Thoracic aorta (tissue), 2 donors: ENCODE measurements at regions not wholly inside any gene's neighbourhood (a gene's known extent, or its start where the extent isn't known, plus 50 kb on each side); places are given as distances from the start of the nearest gene placed in this dataset.

Experiments
- ATAC-seq: fragments of 150-250 bp; one replicate; pipeline ENCODE4 v1.8.0; 2017; ENCODE audit warnings: low read depth; ENCODE audit not compliant: insufficient number of reproducible peaks, low FRiP score
- DNase-seq: peaks from one replicate; pipeline ENCODE4 v3.0.0-alpha.2; 2020; ENCODE audit warnings: low spot score
- H3K27ac ChIP-seq, 2 donors: fragments of 200-600 bp; sonication (generic); 1 replicate in 1 of 2; 2 replicates in 1 of 2; pipeline ENCODE4 v1.5.1; 2016; ENCODE audit warnings: mild to moderate bottlenecking in 2 of 2, moderate library complexity in 2 of 2
- H3K27me3 ChIP-seq: fragments of 200-600 bp; sonication (generic); replicated peaks from 2 replicates; pipeline ENCODE4 v1.6.0; 2016; ENCODE audit warnings: mild to moderate bottlenecking; ENCODE audit not compliant: insufficient read depth
- H3K36me3 ChIP-seq: fragments of 200-600 bp; sonication (generic); one replicate; pipeline ENCODE4 v1.5.1; 2016
- H3K4me1 ChIP-seq, 2 donors: fragments of 200-600 bp; sonication (generic); 1 replicate in 1 of 2; 2 replicates in 1 of 2; pipeline versions ENCODE4 v1.5.1 to v1.6.0; 2016; ENCODE audit warnings: low read depth in 2 of 2, mild to moderate bottlenecking in 1 of 2; ENCODE audit not compliant: control insufficient read depth in 1 of 2
- H3K4me3 ChIP-seq: fragments of 200-600 bp; sonication (generic); 2 replicates; pipeline ENCODE4 v1.5.1; 2016; ENCODE audit warnings: mild to moderate bottlenecking
- H3K9me3 ChIP-seq: fragments of 200-600 bp; sonication (generic); 2 replicates; pipeline ENCODE4 v1.5.1; 2016
- TF ChIP-seq, protein P1 (sequence below): fragments of 200-600 bp; sonication (generic); IDR thresholded peaks from one replicate; pipeline ENCODE4 v1.5.1; 2019; ENCODE audit warnings: antibody characterized with exemption

DNA sequence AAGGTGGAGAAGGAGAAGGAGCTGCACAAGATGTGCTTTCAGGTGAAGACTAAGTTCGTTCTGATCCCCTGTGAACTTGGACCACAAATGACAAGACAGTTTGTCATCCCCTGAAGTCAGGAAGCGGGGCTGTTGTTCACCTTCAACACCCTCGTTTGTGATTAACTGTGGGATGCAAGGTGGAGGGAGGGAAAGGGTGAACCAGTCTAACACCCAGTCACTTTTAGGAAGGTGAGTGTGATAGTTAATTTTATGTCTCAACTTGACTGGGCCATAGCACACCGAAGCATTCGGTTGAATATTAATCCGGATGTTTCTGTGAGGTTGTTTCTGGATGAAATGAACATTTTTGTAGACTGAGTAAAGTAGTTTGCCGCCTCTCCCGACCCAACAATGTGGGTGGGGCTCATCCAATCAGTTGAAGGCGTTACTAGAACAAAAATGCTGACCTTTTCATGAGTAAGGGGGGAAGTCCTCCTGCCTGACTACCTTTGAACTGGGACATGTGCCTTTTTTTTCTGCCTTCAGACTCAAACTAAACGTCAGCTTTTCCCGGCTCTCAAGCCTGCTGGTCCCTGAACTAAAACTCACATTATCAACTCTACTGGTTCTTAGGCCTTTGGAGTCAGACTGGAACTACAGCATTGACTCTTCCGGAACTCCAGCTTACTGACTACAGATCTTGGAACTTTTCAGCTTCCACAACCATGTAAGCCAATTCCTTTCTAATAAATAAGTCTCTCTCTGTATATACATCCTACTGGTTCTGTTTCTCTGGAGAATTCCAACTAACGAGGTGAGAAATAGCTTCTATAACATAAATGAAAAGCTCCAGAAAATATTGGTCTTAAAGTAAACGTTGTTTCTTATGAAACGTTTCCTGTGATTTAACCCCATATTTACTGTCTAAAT lies 264.0 kb upstream of the SLITRK3 start:
- TF ChIP-seq, protein P1, sequence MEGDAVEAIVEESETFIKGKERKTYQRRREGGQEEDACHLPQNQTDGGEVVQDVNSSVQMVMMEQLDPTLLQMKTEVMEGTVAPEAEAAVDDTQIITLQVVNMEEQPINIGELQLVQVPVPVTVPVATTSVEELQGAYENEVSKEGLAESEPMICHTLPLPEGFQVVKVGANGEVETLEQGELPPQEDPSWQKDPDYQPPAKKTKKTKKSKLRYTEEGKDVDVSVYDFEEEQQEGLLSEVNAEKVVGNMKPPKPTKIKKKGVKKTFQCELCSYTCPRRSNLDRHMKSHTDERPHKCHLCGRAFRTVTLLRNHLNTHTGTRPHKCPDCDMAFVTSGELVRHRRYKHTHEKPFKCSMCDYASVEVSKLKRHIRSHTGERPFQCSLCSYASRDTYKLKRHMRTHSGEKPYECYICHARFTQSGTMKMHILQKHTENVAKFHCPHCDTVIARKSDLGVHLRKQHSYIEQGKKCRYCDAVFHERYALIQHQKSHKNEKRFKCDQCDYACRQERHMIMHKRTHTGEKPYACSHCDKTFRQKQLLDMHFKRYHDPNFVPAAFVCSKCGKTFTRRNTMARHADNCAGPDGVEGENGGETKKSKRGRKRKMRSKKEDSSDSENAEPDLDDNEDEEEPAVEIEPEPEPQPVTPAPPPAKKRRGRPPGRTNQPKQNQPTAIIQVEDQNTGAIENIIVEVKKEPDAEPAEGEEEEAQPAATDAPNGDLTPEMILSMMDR, result no peak
- H3K27ac ChIP-seq, result no peak overlapping the region

GRCh38 chr3:165459111-165459510 lies 262.9 kb upstream of the SLITRK3 start:
- no peak for ATAC-seq
- H3K27ac ChIP-seq, result no peak overlapping the region
- no peaks in the 10 kb centered on the region for H3K9me3 ChIP-seq
- DNase-seq, result no peak
- no peaks in the 10 kb centered on the region for H3K36me3 ChIP-seq
- TF ChIP-seq, protein P1, result no peak
- no peaks in the 10 kb centered on the region for H3K27me3 ChIP-seq
- H3K4me3 ChIP-seq, result no peak overlapping the region
- H3K4me1 ChIP-seq, result no peaks in the 10 kb centered on the region

More for the DNA sequence above, 264.0 kb upstream of the SLITRK3 start:
- Histone ChIP-seq H3K4me1 (no peaks in the 10 kb centered on the region), H3K27me3 (no peaks in the 10 kb centered on the region), H3K36me3 (no peaks in the 10 kb centered on the region), H3K4me3 (no peak overlapping the region), H3K9me3 (no peaks in the 10 kb centered on the region)
- no peak for ATAC-seq
- no peak for DNase-seq

DNA sequence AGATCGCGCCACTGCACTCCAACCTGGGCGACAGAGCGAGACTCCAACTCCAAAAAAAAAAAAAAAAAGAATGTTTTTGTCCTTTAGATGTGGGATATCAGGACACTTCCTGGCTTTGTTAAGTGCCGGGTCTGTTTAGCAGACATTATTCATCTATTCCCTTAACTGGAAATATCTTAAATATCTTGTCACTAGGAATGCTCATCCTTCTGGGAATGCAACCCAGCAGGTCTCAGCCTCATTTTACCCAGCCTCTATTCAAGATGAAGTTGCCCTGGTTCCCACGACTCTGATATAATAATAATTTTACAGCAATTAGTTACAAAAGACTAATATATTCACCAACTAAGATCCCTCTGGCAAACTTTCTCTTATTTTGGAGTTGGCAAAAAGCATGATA lies 260.9 kb upstream of the SLITRK3 start:
- DNase-seq (no peak), ATAC-seq (no peak)
- Histone ChIP-seq H3K9me3 (no peaks in the 10 kb centered on the region), H3K4me1 (no peaks in the 10 kb centered on the region), H3K27ac (no peak overlapping the region), H3K36me3 (no peaks in the 10 kb centered on the region), H3K4me3 (no peak overlapping the region), H3K27me3 (no peaks in the 10 kb centered on the region)
- TF ChIP-seq, protein P1, result no peak

DNA sequence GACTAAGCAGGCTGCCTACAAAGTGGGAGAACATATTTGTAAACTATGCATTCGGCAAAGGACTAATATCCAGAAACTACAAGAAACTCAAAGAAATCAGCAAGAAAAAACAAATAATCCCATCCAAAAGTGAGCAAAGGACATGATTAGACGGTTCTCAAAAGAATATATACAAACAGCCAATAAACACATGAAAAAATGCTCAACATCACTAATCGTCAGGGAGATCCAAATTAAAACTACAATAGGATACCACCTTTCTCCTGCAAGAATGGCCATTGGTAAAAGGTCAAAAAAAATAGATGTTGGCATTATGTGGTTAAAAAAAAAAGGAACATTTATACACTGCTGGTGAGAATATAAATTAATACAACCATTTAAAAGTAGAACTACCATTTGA lies 259.6 kb upstream of the SLITRK3 start:
- no peak for ATAC-seq
- Histone ChIP-seq H3K9me3 (no peaks in the 10 kb centered on the region), H3K4me1 (no peaks in the 10 kb centered on the region), H3K4me3 (no peak overlapping the region), H3K27me3 (no peaks in the 10 kb centered on the region), H3K36me3 (no peaks in the 10 kb centered on the region), H3K27ac (no peak overlapping the region)
- DNase-seq, result no peak
- TF ChIP-seq, protein P1, result no peak

GRCh38 chr3:165455360-165455759 lies 259.2 kb upstream of the SLITRK3 start:
- Histone ChIP-seq H3K9me3 (no peaks in the 10 kb centered on the region), H3K4me3 (no peak overlapping the region), H3K27me3 (no peaks in the 10 kb centered on the region), H3K27ac (no peak overlapping the region), H3K4me1 (no peaks in the 10 kb centered on the region), H3K36me3 (no peaks in the 10 kb centered on the region)
- DNase-seq (no peak), ATAC-seq (no peak)
- TF ChIP-seq, protein P1, result no peak
